GM13976 (cell line): ENCODE measurements at regions not wholly inside any gene's neighbourhood (a gene's known extent, or its start where the extent isn't known, plus 50 kb on each side); places are given as distances from the start of the nearest gene placed in this dataset.

Source experiments
- DNase-seq: peaks from one replicate; pipeline ENCODE4 v3.0.0; 2012; ENCODE audit warnings: low spot score
- in situ Hi-C: fragments of 300-500 bp; cut with MboI; formaldehyde crosslinking; loops from one replicate; pipeline ENCODE4 v1.12.0; 2022; ENCODE audit warnings: low sequenced_read_pairs, mixed read lengths, inconsistent platforms; ENCODE audit not compliant: unreplicated experiment
- TF ChIP-seq, protein P1 (sequence below): IDR thresholded peaks from 2 replicates; pipeline ENCODE4 v1.5.1; 2012; ENCODE audit warnings: borderline replicate concordance, mild to moderate bottlenecking; ENCODE audit not compliant: insufficient read depth; ENCODE audit errors: extremely low read depth, missing control alignments, control extremely low read depth

DNA sequence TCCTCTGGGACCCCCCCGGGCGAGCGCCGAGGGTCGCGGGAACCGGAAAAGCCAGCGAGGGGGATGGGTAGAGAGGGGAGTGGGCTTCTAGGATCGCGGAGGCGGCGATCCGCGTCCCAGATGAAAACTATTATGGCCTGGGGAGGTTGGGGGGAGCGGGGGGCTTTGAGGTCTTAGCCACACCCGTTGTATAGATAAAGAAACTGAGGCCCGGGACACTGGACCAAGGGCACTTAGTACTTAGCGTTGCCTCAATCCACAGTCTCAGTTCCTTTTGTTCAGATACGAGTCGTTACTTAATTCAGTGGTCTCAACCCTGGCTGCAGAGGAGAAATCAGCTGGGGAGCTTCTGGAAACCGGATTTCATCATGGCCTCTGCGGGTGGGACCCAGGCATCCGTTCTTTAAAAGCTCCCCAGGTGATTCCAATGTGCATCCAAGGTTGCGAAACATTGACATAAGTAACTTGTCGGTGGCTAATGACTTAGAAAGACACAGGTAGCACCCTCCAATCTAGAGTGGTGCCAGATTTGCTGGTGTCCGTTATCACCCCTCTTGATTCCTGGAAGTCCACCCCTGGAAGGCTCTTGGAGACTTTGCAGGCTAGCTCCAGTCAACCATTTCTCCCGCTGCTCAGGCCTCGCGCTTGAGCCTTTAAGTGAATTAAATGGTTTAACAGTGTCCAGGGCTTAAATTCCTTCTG lies 90.7 kb downstream of the GEMIN8 start:
- no peak for DNase-seq
- in situ Hi-C loops = no loop called here
- TF ChIP-seq, protein P1, sequence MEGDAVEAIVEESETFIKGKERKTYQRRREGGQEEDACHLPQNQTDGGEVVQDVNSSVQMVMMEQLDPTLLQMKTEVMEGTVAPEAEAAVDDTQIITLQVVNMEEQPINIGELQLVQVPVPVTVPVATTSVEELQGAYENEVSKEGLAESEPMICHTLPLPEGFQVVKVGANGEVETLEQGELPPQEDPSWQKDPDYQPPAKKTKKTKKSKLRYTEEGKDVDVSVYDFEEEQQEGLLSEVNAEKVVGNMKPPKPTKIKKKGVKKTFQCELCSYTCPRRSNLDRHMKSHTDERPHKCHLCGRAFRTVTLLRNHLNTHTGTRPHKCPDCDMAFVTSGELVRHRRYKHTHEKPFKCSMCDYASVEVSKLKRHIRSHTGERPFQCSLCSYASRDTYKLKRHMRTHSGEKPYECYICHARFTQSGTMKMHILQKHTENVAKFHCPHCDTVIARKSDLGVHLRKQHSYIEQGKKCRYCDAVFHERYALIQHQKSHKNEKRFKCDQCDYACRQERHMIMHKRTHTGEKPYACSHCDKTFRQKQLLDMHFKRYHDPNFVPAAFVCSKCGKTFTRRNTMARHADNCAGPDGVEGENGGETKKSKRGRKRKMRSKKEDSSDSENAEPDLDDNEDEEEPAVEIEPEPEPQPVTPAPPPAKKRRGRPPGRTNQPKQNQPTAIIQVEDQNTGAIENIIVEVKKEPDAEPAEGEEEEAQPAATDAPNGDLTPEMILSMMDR = no peak

DNA sequence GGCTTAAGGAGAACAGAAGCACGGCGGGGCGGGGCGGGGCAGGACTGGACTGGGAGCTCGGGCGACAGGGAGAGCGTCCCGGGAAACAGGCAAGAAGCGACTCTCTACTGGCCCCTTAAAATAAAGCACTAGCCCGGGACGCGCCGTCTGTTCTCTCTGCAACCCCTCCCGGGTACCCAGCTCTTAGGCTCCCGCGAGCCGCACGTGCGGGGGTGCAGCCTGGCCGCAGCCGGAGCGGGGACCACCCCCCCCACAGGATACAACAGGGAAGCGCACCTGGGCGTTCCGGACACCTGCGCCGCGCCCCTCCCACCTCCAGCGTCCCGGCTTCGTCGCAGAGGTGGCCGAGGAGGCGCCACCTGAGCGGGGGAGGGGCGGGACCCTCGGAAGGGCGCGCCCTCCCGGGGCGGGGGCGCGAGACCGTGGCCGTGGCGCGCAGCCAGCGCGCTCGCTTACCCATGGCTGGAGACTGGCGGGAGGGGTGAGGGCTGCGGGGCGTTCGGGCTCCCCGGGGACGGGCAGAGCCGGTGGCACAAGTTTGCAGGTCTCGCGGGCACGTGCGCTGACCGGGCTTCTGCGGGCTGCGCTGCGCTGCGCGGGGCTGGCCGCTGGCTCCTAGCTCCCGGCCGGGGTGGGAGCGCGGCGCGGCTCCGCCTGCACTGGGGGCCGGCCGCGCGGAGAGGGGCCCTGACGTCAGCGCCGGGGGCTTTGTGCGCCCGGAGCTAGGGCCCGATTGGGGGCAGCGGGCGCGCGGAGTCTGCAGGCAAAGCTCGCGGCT lies 91.5 kb downstream of the GEMIN8 start:
- TF ChIP-seq, protein P1 = no peak
- DNase-seq = peak; percentile 46
- in situ Hi-C loops = no loop called here

DNA sequence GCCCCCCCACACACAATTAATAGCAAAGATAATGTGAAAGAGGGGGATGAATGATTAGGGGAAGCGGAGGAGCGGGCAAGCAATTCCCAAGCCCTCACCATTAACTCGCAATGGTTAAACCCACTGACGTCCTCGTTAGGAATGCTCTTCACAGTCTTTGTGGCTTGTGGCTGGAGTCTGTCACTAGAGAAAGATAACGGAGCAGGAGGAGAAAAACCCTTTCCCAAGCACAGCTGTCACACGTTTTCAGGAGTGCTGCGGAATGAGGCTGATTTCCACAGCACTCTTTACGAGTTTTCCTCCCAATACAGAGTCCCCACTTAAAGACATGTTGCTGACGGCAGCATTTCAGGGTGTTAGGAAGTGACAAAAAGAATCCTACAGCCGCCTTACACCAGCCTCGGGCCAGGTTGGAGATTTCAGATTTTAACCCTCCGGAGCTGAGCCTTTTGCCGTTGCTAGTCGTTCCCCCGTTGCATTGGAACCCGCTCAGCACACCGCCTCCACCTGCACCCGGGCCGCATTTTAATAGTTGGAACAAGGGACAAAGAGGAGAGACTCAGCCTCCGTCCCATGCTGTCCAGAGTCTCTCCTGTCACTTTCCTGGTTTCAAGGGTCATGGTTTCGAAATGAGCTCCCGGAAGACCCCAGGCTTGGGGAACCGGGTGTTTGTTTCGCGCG lies 92.2 kb downstream of the GEMIN8 start:
- TF ChIP-seq, protein P1 = no peak
- no peak for DNase-seq
- in situ Hi-C loops = no loop called here

- DNase-seq = no peak
- TF ChIP-seq, protein P1 = no peak
- in situ Hi-C loops = no loop called here
These were observed 93.0 kb downstream of the GEMIN8 start for GRCh38 chrX:13936521-13937225.

GRCh38 chrX:13934731-13935130 lies 95.0 kb downstream of the GEMIN8 start:
- DNase-seq = no peak
- TF ChIP-seq, protein P1 = no peak
- in situ Hi-C loops = no loop called here

DNA sequence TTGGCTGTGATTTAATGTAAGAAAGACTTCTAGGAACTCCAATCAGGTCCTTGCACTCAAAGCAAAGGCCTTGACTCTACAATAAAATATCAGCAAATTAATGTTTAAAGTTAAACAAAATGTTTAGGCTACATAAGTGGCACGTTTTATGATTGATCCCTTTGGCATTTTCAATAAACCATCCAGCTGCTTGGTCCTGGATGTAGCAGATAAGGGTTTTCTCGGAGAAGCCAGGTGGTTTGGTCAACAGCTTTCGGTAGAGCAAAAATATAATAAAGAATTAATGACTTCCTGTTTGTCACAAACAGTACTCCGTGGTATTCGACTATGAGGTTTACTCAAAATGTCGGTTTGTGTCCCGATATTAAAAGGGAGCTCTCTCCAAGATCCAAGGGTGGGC lies 95.8 kb downstream of the GEMIN8 start:
- no peak for DNase-seq
- TF ChIP-seq, protein P1 = no peak
- in situ Hi-C loops = no loop called here
